Activated CD8-positive, alpha-beta memory T cell treated with anti-CD3 and anti-CD28 coated beads for 48 hours (primary cell): ENCODE measurements at regions not wholly inside any gene's neighbourhood (a gene's known extent, or its start where the extent isn't known, plus 50 kb on each side); places are given as distances from the start of the nearest gene placed in this dataset.

Experiments
- DNase-seq, 3 experiments: peaks; one replicate each; pipeline ENCODE4 v3.0.0-alpha.2; 2020; ENCODE audit warnings: low read depth in 2 of 3, low spot score in 2 of 3

DNA sequence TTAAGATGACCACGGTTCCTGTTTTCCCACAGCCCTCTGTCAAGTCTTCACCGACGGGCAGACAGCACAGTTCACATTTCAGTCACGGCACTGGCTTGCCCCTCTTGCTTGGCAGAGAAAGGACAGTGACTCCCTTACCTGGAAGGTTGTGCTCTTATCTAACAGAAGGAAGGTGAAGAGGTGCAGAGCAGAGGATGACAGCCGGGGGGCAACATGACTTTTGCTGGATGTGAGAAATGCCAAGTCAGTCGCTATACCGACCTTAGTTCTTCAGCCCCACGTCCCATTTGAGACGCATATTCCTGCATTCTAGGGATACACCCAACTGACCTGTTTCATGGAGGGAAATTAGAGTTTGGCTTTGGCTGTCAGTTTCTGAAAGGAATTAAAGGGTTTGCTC lies 492.3 kb downstream of the NPIPA7 start:
- no peak for DNase-seq

GRCh38 chr16:16877061-16877460 lies 498.1 kb downstream of the NPIPA7 start:
- no peak for DNase-seq

DNA sequence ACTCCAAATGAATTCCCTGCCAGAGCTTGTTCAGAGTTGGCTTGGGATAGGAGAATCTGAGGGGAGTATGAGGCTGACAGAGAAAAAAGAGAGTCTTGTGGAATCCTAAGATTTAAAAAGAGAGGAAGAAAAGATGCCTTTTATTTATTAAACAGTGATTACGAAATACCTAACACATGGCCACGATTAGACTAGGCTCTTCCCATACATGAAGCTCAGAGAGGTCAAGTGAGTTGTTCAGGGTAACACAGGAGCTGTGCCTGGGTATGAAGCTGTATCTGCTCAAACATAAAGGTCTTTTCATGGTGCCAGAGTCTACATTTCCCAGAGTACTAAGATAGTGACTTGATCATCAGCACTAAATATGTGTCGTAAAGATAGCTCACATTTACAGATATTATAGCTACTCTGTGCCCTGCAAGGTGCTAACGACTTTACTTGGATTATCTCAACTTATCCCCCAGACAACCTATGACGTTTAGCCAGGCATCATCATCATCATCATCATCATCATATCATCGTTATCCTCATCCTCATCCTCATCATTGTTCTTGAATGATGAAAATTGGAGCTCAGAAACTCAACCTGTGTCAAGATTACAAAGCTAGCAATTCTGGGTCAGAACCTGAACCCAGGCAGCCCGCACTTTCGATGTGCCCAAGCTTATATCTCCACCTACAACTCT lies 500.8 kb downstream of the NPIPA7 start:
- DNase-seq: no peak

DNA sequence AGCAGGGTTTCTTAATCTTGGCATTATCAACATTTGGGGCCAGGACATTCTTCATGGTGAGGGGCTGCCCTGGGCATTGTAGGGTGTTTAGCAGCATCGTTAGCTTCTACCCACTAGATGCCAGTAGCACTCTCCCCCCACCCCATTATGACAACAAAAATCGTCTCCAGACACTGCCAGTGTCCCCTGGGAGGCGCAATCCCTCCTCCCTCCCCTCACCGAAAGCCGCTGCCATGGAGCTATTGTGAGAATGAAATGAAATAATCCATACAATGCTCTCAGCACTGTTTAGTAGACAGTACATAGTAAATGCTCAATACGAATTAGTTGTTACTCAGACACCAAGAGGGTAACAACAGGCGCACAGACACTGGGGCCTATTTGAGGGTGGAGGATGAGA lies 502.9 kb downstream of the NPIPA7 start:
- DNase-seq: no peak

DNA sequence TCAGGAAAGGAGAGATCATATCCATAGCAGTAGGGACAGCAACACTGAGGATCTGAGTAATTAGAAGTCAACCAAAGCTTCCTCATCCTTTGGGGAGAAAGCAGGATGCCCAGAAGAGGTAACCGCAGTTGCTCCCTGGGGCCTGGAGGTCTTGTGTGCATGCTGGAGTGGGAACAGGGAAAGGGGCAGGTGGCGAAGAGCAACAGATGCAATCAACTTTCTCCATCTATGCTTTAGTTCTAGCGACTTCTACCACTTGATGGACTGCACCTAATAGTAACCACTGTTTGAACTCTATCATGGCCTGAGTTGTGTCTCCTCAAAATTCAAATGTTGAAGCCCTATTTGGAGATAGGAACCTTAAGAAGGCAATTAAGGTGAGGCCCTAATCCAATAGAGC lies 503.8 kb downstream of the NPIPA7 start:
- no peak for DNase-seq

DNA sequence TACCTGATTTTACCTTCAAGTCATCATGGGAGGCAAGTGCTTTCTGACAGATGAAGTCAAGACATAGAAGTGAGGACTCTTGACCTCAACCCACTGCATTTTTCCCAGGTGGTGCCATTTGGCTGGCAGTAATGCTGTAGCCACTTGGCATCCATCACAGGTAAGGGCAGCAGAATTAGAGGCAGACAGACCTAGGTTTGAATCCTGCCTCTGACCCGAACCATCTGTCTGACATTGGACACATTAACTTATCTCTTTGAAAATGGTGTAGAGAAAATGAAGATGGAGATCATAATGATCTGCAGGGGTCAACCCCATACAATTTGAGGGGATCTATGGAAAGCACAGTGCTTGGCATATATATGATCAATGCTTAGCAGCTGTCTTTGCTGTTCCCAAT lies 505.5 kb downstream of the NPIPA7 start:
- no peak for DNase-seq

DNA sequence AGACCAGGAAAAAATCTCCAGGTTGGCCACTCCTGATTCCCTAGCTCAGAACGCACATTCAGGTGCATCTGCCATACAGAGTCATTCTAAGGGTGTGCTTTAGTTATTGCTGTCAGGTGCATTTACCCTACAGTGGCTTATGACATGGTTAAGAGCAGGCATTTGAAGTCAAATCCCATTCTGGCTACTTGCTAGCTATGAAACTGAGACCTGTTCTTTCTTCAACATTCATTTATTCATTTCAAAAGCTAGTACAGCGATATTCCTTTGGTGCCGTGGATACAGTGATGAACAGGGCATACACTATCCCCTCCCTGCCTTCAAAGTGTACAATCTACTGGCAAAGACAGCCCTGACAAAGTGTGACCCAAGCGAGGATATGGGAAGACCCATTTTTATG lies 508.3 kb downstream of the NPIPA7 start:
- DNase-seq: no peak

GRCh38 chr16:16890964-16891363 lies 512.0 kb downstream of the NPIPA7 start:
- DNase-seq: no peak

- no peak for DNase-seq
Observed at GRCh38 chr16:16904601-16905000, 525.7 kb downstream of the NPIPA7 start.

DNA sequence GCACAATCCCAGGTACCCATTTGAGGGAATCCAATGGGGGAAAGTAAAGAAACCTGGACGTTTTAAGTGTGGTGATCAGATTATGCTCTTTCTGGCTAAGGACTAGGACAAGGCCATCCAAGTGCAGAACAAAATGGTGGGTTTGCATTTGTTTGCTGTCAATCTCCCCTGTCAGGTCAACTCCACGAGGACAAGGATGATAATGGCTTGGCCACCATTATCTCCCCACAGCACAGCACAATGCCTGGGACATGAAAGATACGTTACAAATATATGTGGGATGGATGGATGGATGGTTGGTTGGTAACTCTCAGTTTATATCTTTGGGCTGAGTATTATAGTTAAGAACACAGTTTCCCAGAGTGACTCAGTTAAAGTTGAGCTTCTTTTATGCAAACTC lies 526.9 kb downstream of the NPIPA7 start:
- DNase-seq: no peak

DNA sequence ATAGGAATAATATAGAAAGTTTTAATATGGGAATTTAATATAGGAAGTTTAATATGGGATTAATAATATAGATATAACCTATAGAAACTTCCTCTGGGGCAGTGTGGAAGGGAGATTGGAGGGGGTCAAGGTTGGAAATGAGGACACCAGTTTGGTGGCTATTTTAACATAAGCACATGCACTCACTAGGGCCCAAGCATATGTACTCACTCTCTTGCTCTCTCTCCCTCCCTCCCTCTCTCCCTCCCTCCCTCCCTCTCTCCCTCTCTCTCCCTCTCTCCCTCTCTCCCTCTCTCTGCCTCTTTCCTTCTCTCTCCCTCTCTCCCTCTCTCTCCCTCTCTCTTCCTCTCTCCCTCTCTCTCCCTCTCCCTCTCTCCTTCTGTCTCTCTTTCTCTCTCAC lies 528.1 kb downstream of the NPIPA7 start:
- no peak for DNase-seq

DNA sequence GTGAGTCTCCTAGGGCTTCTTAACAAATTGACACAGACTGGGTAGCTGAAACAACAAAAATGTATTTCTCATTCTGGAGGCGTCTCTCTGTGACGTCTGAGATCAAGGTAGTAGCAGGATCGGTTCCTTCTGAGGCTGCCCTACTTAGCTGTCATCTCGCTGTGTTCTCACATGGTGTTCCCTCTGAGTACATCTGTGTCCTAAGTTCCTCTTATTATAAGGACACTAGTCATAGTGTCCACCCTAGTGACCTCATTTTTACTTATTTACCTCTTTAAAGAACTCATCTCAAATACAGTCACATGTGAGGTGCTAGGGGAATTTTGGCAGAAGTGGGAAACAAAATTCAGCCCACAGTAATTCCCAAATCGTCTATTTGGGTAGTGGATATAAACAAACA lies 529.1 kb downstream of the NPIPA7 start:
- DNase-seq: no peak

GRCh38 chr16:16909126-16909525 lies 530.2 kb downstream of the NPIPA7 start:
- DNase-seq: no peak

- no peak for DNase-seq
Observed at GRCh38 chr16:16910666-16911065, 531.7 kb downstream of the NPIPA7 start.

GRCh38 chr16:16915771-16916170 lies 536.8 kb downstream of the NPIPA7 start:
- DNase-seq: no peak

GRCh38 chr16:16917191-16917785 lies 538.3 kb downstream of the NPIPA7 start:
- no peak for DNase-seq

GRCh38 chr16:16923479-16923878 lies 544.5 kb downstream of the NPIPA7 start:
- no peak for DNase-seq

DNA sequence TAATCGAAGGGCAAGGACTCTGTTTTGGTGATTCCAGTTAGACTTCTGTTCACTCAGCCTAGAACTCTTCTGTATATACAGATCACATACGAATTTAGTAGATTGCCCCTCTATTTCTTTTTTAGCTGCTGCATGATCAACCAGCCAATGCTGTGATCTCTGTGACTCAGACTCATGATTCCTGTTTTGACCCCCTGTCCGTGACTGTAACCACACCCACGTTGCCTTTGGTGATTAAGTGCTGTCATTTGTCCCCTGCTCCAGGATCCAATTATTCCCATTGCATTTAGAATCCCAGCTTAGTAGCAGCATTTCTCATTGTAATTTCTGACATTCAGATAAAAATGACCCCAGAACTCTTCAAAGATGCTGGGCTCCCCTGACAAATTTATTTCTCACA lies 545.7 kb downstream of the NPIPA7 start:
- DNase-seq: no peak

DNA sequence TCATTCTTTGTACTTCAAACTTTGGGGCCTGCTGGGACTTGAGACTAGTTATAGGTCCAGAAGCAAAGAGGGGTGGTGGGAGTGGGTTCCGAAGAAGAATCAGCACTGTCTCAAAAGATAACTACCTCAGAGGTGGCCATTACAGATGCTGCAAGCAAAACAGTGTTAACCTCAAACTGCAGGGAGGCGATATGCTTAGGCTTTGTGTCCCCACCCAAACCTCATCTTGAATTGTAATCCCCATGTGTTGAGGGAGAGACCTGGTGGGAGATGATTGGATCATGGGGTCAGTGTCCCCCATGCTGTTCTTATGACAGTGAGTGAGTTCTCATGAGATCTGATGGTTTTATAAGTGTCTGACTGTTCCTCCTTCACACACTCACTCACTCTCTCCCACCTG lies 545.3 kb downstream of the XYLT1 start:
- DNase-seq: no peak

DNA sequence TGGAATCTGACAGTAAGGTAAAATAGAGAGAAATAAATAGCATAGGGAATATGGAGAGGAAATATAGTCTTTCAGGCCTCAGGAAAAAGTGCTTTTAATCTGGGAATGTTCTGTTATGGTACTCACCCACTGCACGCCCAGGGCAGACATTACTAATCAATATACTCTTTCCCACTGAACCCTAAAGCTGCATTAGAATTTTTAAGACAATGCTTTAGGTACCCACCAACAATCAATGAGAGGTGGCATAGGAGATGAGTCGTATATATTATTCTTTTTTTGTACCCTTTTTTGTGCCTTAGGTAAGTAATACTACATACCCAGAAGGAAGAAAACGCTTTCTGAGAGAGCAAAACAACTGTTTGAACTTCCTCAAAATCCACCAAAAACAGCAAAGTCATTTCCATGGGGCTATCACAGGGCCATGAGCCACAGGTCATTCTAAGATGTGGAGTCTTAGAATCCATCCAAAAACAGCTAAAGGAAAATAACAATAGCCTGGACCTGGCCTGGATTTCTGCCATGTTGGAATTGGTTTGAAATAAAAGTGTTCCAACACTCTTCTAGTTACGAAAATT lies 542.1 kb downstream of the XYLT1 start:
- DNase-seq: no peak

DNA sequence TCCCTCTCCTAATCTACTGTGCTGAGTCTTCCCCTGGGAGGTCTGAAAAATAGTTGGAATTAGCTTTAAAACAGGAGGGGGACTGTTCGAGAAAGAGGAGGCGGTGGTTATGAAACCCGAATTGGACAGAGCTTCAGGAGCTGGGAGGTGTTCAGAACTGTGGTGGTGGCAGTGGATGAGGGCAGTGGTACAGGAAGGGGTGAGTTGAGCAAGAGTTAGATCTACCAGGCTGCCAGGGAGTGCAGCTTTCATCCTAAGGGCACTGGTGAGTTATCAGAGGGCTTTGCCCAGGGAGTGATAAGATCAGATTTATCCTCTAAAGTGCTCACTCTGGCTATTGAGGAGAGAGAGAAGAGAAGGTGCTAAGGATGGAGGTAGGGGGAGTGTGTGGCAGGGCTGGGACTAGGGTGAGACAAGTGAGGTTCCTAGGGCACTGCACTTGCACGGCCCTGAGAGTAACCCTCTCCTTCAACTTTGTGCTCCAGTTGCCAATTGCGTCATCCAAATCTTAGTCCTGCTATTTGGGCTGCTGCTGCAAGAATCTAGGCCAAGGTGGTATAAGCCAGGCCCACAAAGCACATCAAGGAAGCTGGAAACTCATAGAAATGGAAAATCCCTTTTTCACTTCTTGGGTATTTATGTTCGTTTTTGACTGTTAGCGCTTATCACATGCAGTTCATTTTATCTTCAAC lies 540.3 kb downstream of the XYLT1 start:
- DNase-seq: no peak

DNA sequence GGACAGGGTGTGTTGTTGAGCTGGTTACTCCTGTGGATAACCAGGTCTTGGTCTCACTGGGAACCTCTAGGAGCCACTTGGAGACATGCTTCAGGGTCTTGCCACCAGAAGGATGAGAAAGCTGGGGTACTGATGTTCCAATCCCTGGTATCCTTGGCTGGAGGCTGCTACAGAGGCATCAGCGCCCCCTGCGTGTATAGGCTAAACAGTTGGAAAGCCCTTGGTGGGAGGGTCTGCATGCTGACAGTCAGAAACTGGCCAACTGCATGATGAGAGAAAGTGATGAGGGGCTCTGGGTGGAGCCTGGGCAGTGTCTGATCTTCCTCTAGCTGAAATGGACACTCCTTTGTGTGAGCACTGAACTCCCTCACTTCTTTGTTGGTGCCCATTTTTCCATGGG lies 536.9 kb downstream of the XYLT1 start:
- DNase-seq: no peak
